K562 (cell line): ENCODE measurements at regions not wholly inside any gene's neighbourhood (a gene's known extent, or its start where the extent isn't known, plus 50 kb on each side); places are given as distances from the start of the nearest gene placed in this dataset.

Source experiments
- ATAC-seq: fragments of 200-7000 bp; cut with Tn5 transposase; 3 replicates; pipeline ENCODE4 v1.9.1; 2020; ENCODE audit warnings: moderate library complexity
- BruUV-seq: library from RNA; stranded (reverse); fragments of 400-500 nt; replicated peaks from 2 replicates; lab custom pipeline; 2021; lab: Mats Ljungman, UMichigan
- CTCF ChIA-PET: fragments of 300-600 bp; formaldehyde crosslinking; extraction: SDS; loops from one replicate; lab custom pipeline; 2021; ENCODE audit warnings: low intra/inter-chr PET ratio; lab: Yijun Ruan, JAX
- POLR2A ChIA-PET: fragments of 300-600, 350-650 bp; sonication (Branson Sonifier 250); formaldehyde crosslinking; extraction: SDS; loops from one replicate; lab custom pipeline; 2021; ENCODE audit warnings: antibody characterized with exemption, inconsistent platforms; lab: Yijun Ruan, JAX
- DNase-seq, 4 experiments: peaks; one replicate each; pipeline versions ENCODE4 v3.0.0 to v3.0.0-alpha.2; 2011 to 2018; ENCODE audit warnings: low spot score in 3 of 4, mixed read lengths in 3 of 4; ENCODE audit errors: extremely low read depth in 1 of 4
- FAIRE-seq: peaks from 2 replicates; lab custom pipeline; 2011; peaks lifted over from hg19 to GRCh38; lab: Jason Lieb, UNC
- H2AFZ ChIP-seq: 2 replicates; pipeline ENCODE4 v1.6.0; 2011; ENCODE audit warnings: low read depth, low read length, control low read depth, inconsistent platforms
- H3K27ac ChIP-seq: fragments of 200-600 bp; 3 replicates; pipeline ENCODE4 v1.8.0; 2011; ENCODE audit warnings: low read depth, mild to moderate bottlenecking, control low read depth, inconsistent platforms, low read length, moderate library complexity, mixed read lengths; ENCODE audit errors: extremely low read depth
- H3K27me3 ChIP-seq, 2 experiments: fragments of 300-600 bp in 1 of 2; 2 replicates in 1 of 2; 3 replicates in 1 of 2; pipeline versions ENCODE4 v1.6.0 to v1.8.0; 2011; ENCODE audit warnings: inconsistent platforms in 2 of 2, low read length in 2 of 2, mild to moderate bottlenecking in 1 of 2, mixed read lengths in 1 of 2, moderate library complexity in 1 of 2; ENCODE audit not compliant: control insufficient read depth in 2 of 2, insufficient read depth in 2 of 2
- H3K36me3 ChIP-seq: fragments of 300-600 bp; 3 replicates; pipeline ENCODE4 v1.8.0; 2011; ENCODE audit warnings: mild to moderate bottlenecking, low read length, inconsistent platforms; ENCODE audit not compliant: control insufficient read depth, insufficient read depth
- H3K4me1 ChIP-seq, 2 experiments: fragments of 200-600 bp in 1 of 2; replicated peaks in 1 of 2; 2 replicates in 1 of 2; 3 replicates in 1 of 2; pipeline versions ENCODE4 v1.5.1 to v1.8.0; 2011; ENCODE audit warnings: inconsistent platforms in 2 of 2, low read length in 2 of 2, mild to moderate bottlenecking in 1 of 2, mixed read lengths in 1 of 2, moderate library complexity in 1 of 2; ENCODE audit not compliant: control insufficient read depth in 2 of 2, insufficient read depth in 2 of 2
- H3K4me2 ChIP-seq: 2 replicates; pipeline ENCODE4 v1.6.1; 2011; ENCODE audit warnings: low read length, control low read depth, inconsistent platforms, mixed read lengths; ENCODE audit not compliant: insufficient read depth
- H3K4me3 ChIP-seq: fragments of 200-600 bp; sonication (generic), shearing (Covaris generic); 2 replicates; pipeline ENCODE4 v1.5.1; 2016; ENCODE audit warnings: control low read depth, inconsistent platforms
- H3K79me2 ChIP-seq: fragments of 200-600 bp; 3 replicates; pipeline ENCODE4 v1.8.0; 2011; ENCODE audit warnings: low read length, inconsistent platforms; ENCODE audit not compliant: control insufficient read depth, insufficient read depth
- H3K9ac ChIP-seq, 2 experiments: 2 replicates each; pipeline versions ENCODE4 v1.6.0 to v1.6.1; 2011; ENCODE audit warnings: low read depth in 2 of 2, low read length in 2 of 2, control low read depth in 1 of 2, inconsistent platforms in 1 of 2, mild to moderate bottlenecking in 1 of 2, mixed read lengths in 1 of 2; ENCODE audit not compliant: insufficient read depth in 1 of 2
- H3K9me1 ChIP-seq: one replicate; pipeline ENCODE4 v1.6.0; 2011; ENCODE audit warnings: inconsistent platforms, mild to moderate bottlenecking, low read length, moderate library complexity; ENCODE audit not compliant: control insufficient read depth, insufficient read depth
- H3K9me3 ChIP-seq: replicated peaks from 2 replicates; pipeline ENCODE4 v1.5.1; 2011; ENCODE audit warnings: low read depth, low read length, inconsistent platforms; ENCODE audit not compliant: control insufficient read depth, insufficient read depth
- H4K20me1 ChIP-seq: replicated peaks from 2 replicates; pipeline ENCODE4 v1.6.1; 2011; ENCODE audit warnings: low read length, inconsistent platforms, mixed read lengths; ENCODE audit not compliant: control insufficient read depth, insufficient read depth
- COPS2 ChIP-seq: fragments of 450-650 bp; conservative IDR thresholded peaks from 2 replicates; pipeline ENCODE4 v1.6.1; 2016; ENCODE audit warnings: mild to moderate bottlenecking, moderate library complexity
- GTF2E2 ChIP-seq: fragments of 200-800 bp; sonication (Bioruptor generic); IDR thresholded peaks from 2 replicates; pipeline ENCODE4 v1.6.1; 2016; ENCODE audit warnings: missing genetic modification characterization, missing compliant biosample characterization
- KDM2B ChIP-seq: fragments of 250-450 bp; sonication (Bioruptor Pico); IDR thresholded peaks from 2 replicates; pipeline ENCODE4 v1.8.0; 2021; ENCODE audit warnings: mild to moderate bottlenecking, moderate library complexity
- PHF8 ChIP-seq: fragments of 200-600 bp; sonication (generic); IDR thresholded peaks from 2 replicates; pipeline ENCODE4 v1.6.1; 2012; ENCODE audit warnings: mixed run types, mild to moderate bottlenecking, inconsistent platforms, low read length, moderate library complexity, borderline replicate concordance
- SMAD4 ChIP-seq: fragments of 250-450 bp; sonication (Bioruptor Pico); conservative IDR thresholded peaks from 2 replicates; pipeline ENCODE4 v1.8.0; 2021; ENCODE audit warnings: inconsistent platforms, mild to moderate bottlenecking, moderate library complexity
- XRCC5 ChIP-seq: fragments of 200-400 bp; formaldehyde crosslinking; IDR thresholded peaks from 2 replicates; pipeline ENCODE4 v1.6.1; 2017; ENCODE audit warnings: low read depth, mild to moderate bottlenecking, low read length
- ZNF232 ChIP-seq: sonication (generic); formaldehyde crosslinking; IDR thresholded peaks from 2 replicates; pipeline ENCODE4 v1.8.0; 2022; ENCODE audit warnings: mild to moderate bottlenecking, missing genetic modification reagents
- ZNF311 ChIP-seq: fragments of 250-450 bp; sonication (Bioruptor Pico); IDR thresholded peaks from 2 replicates; pipeline ENCODE4 v1.4.0; 2020; ENCODE audit warnings: mild to moderate bottlenecking, moderate library complexity
- WGBS: fragments of 100-300 bp; shearing (Covaris generic); methylation state at CpG from one replicate; pipeline ENCODE4 v1.1.6; 2016; ENCODE audit warnings: low coverage, mixed read lengths; ENCODE audit not compliant: insufficient coverage; ENCODE audit errors: missing lambda C conversion rate; 5-methylcytosine and 5-hydroxymethylcytosine counted together
- in situ Hi-C: fragments of 300-500 bp; cut with MboI; formaldehyde crosslinking; loops from 4 replicates; pipeline ENCODE4 v1.15.0; 2018; ENCODE audit warnings: inconsistent platforms, mixed read lengths
- intact Hi-C: fragments of 100-400 bp; cut with micrococcal nuclease; formaldehyde crosslinking; loops from 2 replicates; pipeline ENCODE4 v1.14.2; 2022
- TF ChIP-seq, protein P1 (sequence below): sonication (generic); formaldehyde crosslinking; IDR thresholded peaks from 2 replicates; pipeline ENCODE4 v1.8.1; 2022; ENCODE audit warnings: missing genetic modification reagents
- TF ChIP-seq, protein P2 (sequence below): IDR thresholded peaks from 2 replicates; pipeline ENCODE4 v1.6.1; 2011; ENCODE audit warnings: borderline replicate concordance, low read depth, mild to moderate bottlenecking, moderate library complexity, low read length; ENCODE audit not compliant: insufficient read depth, poor library complexity, severe bottlenecking

DNA sequence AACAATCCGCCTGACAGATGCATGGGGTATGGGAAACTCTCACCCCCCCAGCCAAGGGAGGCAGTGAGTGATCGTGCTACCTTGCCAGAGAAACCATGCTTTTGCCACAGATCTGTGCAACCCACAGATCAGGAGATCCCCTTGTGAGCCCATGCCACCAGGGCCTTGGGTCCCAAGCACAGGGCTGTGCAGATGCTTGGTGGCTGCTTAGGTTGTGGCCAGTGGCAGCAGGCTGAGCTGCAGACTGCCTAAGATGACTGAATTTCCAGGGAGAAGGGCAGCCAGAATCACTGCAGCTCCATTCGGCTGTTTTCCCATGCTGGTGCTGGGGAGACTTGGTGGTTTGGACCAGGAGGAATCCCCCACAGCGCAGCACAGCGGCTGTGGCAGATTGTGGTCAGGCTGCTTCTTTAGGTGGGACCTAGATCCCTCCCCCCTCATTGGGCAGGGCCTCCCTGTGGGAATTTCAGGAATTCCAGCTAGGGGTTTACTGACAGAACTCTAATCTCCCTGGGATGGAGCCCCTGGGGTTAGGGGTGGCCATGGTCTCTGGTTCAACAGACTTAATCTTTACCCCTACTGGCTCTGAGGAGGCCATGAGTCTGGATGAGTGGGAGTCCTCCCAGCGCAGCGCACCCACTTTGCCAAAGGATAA, 264.6 kb upstream of the DAAM1 start:
- Histone ChIP-seq H3K79me2 (no peaks in the 10 kb centered on the region), H3K4me3 (no peak overlapping the region), H3K9me3 (no peaks in the 10 kb centered on the region), H3K9me1 (no peaks in the 10 kb centered on the region), H2AFZ (no peak overlapping the region), H3K27ac (no peak overlapping the region), H4K20me1 (no peaks in the 10 kb centered on the region), H3K9ac (no peak overlapping the region), H3K36me3 (no peaks in the 10 kb centered on the region), H3K4me2 (no peak overlapping the region), H3K4me1 (no peaks in the 10 kb centered on the region), H3K27me3 (no peaks in the 10 kb centered on the region)
- DNase-seq (no peak), FAIRE-seq (no peak), ATAC-seq (no peak)
- intact Hi-C loops = no loop called here
- POLR2A ChIA-PET = no interaction called here
- BruUV-seq = no TSS peak
- WGBS = 0% methylated on average over 6 of the region's 7 CpGs
- in situ Hi-C loops = no loop called here
- CTCF ChIA-PET = no interaction called here
- no peak for TF ChIP-seq ZNF311
- no peak for TF ChIP-seq GTF2E2
- no peak for TF ChIP-seq ZNF232
- TF ChIP-seq SMAD4 (CRISPR knock-in tag) = no peak

DNA sequence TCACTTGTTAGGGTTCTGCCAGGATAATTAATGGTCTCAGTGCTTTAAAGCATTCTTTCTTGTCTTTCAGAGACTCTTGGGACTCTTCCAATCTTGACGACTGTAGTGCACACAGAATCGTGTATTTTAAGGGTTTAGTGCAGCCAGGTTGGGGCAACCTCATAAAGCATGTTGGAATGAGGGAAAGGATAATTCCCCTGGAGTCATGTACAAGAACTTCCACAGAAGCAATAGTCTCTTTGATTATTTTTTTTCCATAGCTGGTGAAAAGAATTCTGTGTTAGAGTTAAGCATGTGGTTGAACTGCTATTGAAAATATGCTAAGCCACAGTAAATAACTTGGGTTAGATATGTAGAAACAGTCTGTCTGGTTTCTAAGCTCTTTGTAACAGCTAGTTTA, 246.8 kb upstream of the DAAM1 start:
- WGBS = 0% methylated on average over 2 of the region's 2 CpGs
- POLR2A ChIA-PET = interaction anchor here (1.6 kb wide), 1 partner anchor 10 kb away, joined by 5 read pairs; no protein-coding TSS in a partner anchor
- no peak for FAIRE-seq
- H2AFZ ChIP-seq = no peak overlapping the region
- TF ChIP-seq XRCC5 (no peak), COPS2 (no peak), KDM2B (CRISPR knock-in tag) (no peak), PHF8 (no peak)
- TF ChIP-seq, protein P1, sequence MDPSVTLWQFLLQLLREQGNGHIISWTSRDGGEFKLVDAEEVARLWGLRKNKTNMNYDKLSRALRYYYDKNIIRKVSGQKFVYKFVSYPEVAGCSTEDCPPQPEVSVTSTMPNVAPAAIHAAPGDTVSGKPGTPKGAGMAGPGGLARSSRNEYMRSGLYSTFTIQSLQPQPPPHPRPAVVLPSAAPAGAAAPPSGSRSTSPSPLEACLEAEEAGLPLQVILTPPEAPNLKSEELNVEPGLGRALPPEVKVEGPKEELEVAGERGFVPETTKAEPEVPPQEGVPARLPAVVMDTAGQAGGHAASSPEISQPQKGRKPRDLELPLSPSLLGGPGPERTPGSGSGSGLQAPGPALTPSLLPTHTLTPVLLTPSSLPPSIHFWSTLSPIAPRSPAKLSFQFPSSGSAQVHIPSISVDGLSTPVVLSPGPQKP = no peak
- TF ChIP-seq, protein P2, sequence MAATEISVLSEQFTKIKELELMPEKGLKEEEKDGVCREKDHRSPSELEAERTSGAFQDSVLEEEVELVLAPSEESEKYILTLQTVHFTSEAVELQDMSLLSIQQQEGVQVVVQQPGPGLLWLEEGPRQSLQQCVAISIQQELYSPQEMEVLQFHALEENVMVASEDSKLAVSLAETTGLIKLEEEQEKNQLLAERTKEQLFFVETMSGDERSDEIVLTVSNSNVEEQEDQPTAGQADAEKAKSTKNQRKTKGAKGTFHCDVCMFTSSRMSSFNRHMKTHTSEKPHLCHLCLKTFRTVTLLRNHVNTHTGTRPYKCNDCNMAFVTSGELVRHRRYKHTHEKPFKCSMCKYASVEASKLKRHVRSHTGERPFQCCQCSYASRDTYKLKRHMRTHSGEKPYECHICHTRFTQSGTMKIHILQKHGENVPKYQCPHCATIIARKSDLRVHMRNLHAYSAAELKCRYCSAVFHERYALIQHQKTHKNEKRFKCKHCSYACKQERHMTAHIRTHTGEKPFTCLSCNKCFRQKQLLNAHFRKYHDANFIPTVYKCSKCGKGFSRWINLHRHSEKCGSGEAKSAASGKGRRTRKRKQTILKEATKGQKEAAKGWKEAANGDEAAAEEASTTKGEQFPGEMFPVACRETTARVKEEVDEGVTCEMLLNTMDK = no peak
- TF ChIP-seq, all 486 proteins: peak for 0
- Histone ChIP-seq H3K79me2 (no peaks in the 10 kb centered on the region), H3K9me1 (no peaks in the 10 kb centered on the region), H3K27me3 (no peaks in the 10 kb centered on the region), H4K20me1 (no peaks in the 10 kb centered on the region), H3K4me2 (no peak overlapping the region), H3K27ac (no peak overlapping the region), H3K4me1 (no peaks in the 10 kb centered on the region), H3K9me3 (no peaks in the 10 kb centered on the region), H3K4me3 (no peak overlapping the region), H3K9ac (no peak overlapping the region), H3K36me3 (no peaks in the 10 kb centered on the region)
- no peak for ATAC-seq
- in situ Hi-C loops (no loop called here), intact Hi-C loops (loop anchor here (10.0 kb wide), 1 partner anchor 437 kb away; no protein-coding TSS in a partner anchor)
- DNase-seq = no peak
- CTCF ChIA-PET = no interaction called here
- no TSS peak for BruUV-seq
